Neural crest cell (in vitro differentiated cells): ENCODE measurements at regions not wholly inside any gene's neighbourhood (a gene's known extent, or its start where the extent isn't known, plus 50 kb on each side); places are given as distances from the start of the nearest gene placed in this dataset.

ENCODE experiments used
- DNase-seq: peaks from one replicate; pipeline ENCODE4 v3.0.0; 2021; ENCODE audit warnings: low read depth, mixed read lengths, low spot score
- H3K27ac Mint-ChIP-seq: one replicate; pipeline ENCODE4 v1.8.0; 2021; ENCODE audit warnings: mild to moderate bottlenecking, mixed read lengths; ENCODE audit not compliant: unreplicated experiment
- H3K27me3 Mint-ChIP-seq: 2 replicates; pipeline ENCODE4 v1.8.0; 2021; ENCODE audit warnings: low read depth, mild to moderate bottlenecking, mixed read lengths
- H3K36me3 Mint-ChIP-seq: 2 replicates; pipeline ENCODE4 v1.8.0; 2021; ENCODE audit warnings: low read depth, mild to moderate bottlenecking, mixed read lengths
- H3K4me1 Mint-ChIP-seq: 2 replicates; pipeline ENCODE4 v1.8.0; 2021; ENCODE audit warnings: mixed read lengths
- H3K4me3 Mint-ChIP-seq: one replicate; pipeline ENCODE4 v1.8.0; 2021; ENCODE audit warnings: mild to moderate bottlenecking, mixed read lengths
- H3K9me3 Mint-ChIP-seq: 2 replicates; pipeline ENCODE4 v1.8.0; 2021; ENCODE audit warnings: mixed read lengths
- TF ChIP-seq, protein P1 (sequence below): fragments of 200-600 bp; sonication (generic); conservative IDR thresholded peaks from 2 replicates; pipeline ENCODE4 v1.5.0; 2021; ENCODE audit warnings: antibody characterized with exemption, mild to moderate bottlenecking

DNA sequence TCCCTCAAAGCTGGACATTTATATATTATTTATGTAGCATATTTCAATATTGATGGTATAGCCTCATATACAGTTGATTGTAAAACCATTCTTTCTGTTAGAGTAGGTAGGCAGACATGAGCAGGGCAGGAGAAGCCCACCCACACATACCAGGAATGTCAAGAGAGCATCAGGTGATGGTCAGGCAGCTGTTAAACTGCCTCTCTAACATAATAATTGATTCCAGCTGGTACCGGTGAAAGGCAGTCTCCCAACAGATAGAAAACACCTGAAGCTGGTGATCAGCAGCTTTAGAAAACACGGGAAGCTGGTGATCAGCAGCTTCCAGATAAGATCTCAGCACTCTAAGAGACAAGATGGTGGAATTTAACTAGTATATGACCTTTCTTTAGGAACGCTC is 132.9 kb downstream of the SLITRK6 start:
- H3K4me3 Mint-ChIP-seq: no peak overlapping the region
- H3K27ac Mint-ChIP-seq: no peak overlapping the region

DNA sequence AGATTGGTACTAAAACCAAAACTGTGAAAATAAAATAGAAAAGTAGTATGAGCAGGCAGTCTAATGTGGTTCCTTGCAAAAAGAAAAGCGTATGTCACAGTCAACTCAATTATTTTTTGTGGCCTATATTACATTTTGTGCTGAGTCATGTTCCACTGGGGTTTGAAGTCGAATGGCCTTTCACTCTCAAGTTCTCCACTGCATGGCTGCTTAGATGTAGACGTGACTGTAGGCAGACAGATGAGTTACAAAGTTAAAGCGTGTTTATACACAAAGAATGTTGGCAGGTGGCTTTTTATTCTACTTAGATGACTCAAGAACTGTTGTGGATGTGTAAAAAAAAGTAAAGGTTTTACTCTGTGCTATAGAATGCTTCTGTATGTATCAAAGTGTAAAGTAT is 133.9 kb downstream of the SLITRK6 start:
- no peak overlapping the region for H3K4me3 Mint-ChIP-seq
- peaks cover 3% of the 10 kb centered on the region for H3K36me3 Mint-ChIP-seq
- H3K9me3 Mint-ChIP-seq: peaks cover 3% of the 10 kb centered on the region
- H3K27ac Mint-ChIP-seq: no peak overlapping the region
- TF ChIP-seq, protein P1, sequence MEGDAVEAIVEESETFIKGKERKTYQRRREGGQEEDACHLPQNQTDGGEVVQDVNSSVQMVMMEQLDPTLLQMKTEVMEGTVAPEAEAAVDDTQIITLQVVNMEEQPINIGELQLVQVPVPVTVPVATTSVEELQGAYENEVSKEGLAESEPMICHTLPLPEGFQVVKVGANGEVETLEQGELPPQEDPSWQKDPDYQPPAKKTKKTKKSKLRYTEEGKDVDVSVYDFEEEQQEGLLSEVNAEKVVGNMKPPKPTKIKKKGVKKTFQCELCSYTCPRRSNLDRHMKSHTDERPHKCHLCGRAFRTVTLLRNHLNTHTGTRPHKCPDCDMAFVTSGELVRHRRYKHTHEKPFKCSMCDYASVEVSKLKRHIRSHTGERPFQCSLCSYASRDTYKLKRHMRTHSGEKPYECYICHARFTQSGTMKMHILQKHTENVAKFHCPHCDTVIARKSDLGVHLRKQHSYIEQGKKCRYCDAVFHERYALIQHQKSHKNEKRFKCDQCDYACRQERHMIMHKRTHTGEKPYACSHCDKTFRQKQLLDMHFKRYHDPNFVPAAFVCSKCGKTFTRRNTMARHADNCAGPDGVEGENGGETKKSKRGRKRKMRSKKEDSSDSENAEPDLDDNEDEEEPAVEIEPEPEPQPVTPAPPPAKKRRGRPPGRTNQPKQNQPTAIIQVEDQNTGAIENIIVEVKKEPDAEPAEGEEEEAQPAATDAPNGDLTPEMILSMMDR: no peak
- DNase-seq: no peak
- H3K27me3 Mint-ChIP-seq: no peaks in the 10 kb centered on the region
- peaks cover 10% of the 10 kb centered on the region for H3K4me1 Mint-ChIP-seq

More for the DNA sequence above, 132.9 kb downstream of the SLITRK6 start:
- DNase-seq: no peak
- TF ChIP-seq, protein P1: no peak
- Mint-ChIP-seq H3K36me3 (peaks cover 3% of the 10 kb centered on the region), H3K27me3 (no peaks in the 10 kb centered on the region), H3K9me3 (peaks cover 3% of the 10 kb centered on the region), H3K4me1 (peaks cover 10% of the 10 kb centered on the region)

DNA sequence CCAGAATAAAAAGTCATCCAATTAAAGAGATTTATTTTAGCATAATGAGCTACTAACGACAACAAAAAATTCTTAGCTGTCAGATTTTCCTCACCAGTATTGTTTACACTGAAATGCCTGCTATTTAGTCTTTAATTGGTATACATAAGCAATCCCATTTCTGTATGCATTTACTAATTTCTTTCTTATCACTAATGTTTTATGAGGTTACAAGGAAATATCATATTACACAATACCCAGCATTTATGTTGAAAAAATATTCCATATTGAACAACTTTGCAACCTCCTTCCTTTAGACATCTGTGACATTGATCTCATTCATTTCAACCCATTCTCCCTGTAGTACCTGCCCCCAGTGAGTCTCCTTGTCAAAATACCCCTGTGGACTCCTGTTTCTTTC is 135.4 kb downstream of the SLITRK6 start:
- TF ChIP-seq, protein P1: no peak
- Mint-ChIP-seq H3K4me3 (no peak overlapping the region), H3K36me3 (peaks cover 3% of the 10 kb centered on the region), H3K9me3 (peaks cover 3% of the 10 kb centered on the region), H3K4me1 (peaks cover 10% of the 10 kb centered on the region), H3K27me3 (no peaks in the 10 kb centered on the region), H3K27ac (no peak overlapping the region)
- DNase-seq: no peak

DNA sequence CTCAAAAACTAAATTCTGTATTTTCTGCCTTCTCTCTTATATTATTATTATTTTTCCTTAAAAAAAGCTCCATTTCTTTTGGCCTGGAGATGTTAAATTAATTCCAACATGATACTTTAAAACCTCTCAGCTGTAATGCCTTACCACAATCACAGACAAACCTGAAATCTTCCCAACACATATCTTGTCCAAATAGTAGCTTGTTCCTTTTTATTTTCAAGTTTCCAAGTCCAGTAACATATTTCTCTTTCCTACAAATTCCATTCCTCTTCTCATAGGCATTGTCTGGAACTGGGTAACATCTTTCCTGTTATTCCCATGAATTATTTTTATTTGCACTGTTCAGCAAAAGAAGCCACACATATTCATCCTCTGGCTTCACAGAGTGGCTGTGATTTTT is 137.0 kb downstream of the SLITRK6 start:
- no peak for DNase-seq
- Mint-ChIP-seq H3K4me3 (no peak overlapping the region), H3K36me3 (peaks cover 3% of the 10 kb centered on the region), H3K4me1 (peaks cover 10% of the 10 kb centered on the region), H3K27ac (no peak overlapping the region), H3K9me3 (peaks cover 3% of the 10 kb centered on the region), H3K27me3 (no peaks in the 10 kb centered on the region)
- TF ChIP-seq, protein P1: no peak

DNA sequence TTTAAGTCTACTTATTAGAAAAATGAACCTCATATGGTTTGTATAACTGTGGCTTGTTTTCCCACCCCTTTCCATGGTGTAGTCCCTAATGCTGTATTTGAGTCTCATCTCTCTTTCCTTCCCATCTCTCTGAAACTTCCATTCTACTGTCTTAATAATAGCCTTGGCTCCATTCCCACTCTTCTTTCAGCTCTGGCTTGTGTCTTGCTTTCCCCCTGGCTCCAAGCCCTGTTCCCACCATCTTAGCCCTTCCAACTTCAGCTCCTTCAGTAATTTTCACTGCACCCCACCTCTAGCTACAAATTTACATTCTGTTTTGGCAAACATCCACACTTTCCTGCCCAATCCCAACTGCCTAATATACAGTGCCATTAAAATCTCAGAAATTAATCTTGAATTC is 137.5 kb downstream of the SLITRK6 start:
- no peak overlapping the region for H3K27ac Mint-ChIP-seq
- TF ChIP-seq, protein P1: no peak
- peaks cover 3% of the 10 kb centered on the region for H3K9me3 Mint-ChIP-seq
- DNase-seq: no peak
- H3K27me3 Mint-ChIP-seq: no peaks in the 10 kb centered on the region
- peaks cover 3% of the 10 kb centered on the region for H3K36me3 Mint-ChIP-seq
- no peak overlapping the region for H3K4me3 Mint-ChIP-seq
- H3K4me1 Mint-ChIP-seq: peaks cover 7% of the 10 kb centered on the region

DNA sequence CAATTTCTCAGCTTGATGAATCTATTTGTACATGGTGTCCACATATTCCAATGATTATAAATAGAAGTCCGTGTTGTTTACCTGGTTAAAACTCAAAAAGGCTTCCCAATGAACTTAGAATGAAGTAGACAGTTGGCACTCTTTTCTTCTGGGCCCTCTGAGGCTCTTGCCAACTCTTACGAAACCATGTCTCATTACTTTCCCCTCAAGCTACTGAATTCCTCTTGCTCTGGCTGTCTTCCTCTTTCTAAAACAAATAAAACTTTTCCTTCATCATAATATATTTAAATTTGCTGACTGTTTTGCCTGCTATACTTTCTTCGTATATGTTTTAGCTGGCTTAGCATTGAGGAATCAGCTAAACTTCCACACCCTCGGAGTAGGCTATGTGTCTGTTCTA is 139.7 kb downstream of the SLITRK6 start:
- TF ChIP-seq, protein P1: no peak
- Mint-ChIP-seq H3K27ac (no peak overlapping the region), H3K27me3 (no peaks in the 10 kb centered on the region), H3K4me1 (no peaks in the 10 kb centered on the region), H3K36me3 (peaks cover 3% of the 10 kb centered on the region), H3K4me3 (no peak overlapping the region), H3K9me3 (peaks cover 3% of the 10 kb centered on the region)
- DNase-seq: no peak
